ENCODE measurements at regions not wholly inside any gene's neighbourhood (a gene's known extent, or its start where the extent isn't known, plus 50 kb on each side); places are given as distances from the start of the nearest gene placed in this dataset.

DNA sequence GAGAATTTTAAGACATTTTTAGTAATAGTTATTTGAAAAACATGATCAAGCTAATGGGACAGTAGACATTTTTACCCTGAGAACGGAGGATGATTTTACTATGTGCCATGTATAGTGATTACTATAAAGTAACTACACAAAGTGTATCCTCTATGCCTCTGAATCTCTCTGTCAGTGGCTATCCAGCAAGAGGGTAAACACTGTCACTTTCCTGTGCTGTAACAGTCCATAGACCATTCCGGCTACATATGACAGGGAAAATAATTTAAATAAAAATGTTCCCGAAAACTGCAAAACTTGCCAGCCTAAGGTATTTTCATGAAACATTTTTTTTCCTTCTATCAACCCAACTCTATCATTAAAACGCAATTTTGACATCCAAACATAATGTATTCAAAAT is 1632.2 kb upstream of the ACVR2A start:
- DNase-seq (ENCODE audit: extremely low spot score), result no peak
- H3K36me3 ChIP-seq (ENCODE audit: insufficient read depth), result no peaks in the 10 kb centered on the region
- no peak overlapping the region for H3K27ac ChIP-seq (ENCODE audit: low read depth)
- H3K4me1 ChIP-seq (ENCODE audit: insufficient read depth), result no peaks in the 10 kb centered on the region
- WGBS, result 94% methylated on average over 4 of the region's 4 CpGs
- no peak overlapping the region for H3K4me3 ChIP-seq (ENCODE audit: low read depth, low read length)

DNA sequence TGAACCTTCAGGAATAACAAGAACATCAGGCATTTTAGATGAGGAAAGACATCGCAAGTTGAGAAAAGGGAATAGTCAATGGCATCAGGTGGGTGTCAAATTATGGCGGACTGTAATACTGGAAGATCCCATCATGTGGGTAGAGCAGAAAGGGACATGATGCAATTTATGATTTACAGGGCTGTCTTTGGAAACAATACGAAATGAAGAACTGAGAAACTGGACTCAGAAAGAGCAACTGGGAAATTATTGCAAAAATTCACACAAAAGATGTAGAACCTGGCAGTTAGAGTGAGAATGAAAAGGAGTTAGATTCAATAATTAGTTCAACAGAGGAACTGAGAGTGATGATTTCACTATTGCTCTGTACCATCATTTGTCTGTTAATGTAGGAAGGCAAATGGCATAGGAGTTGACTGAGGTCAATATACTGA is 1635.0 kb upstream of the ACVR2A start:
- no peak for DNase-seq (ENCODE audit: extremely low spot score)
- Histone ChIP-seq H3K4me1 (ENCODE audit: insufficient read depth) (no peaks in the 10 kb centered on the region), H3K4me3 (ENCODE audit: low read depth, low read length) (no peak overlapping the region), H3K27ac (ENCODE audit: low read depth) (no peak overlapping the region), H3K36me3 (ENCODE audit: insufficient read depth) (no peaks in the 10 kb centered on the region)
- WGBS, result 94% methylated on average over 3 of the region's 3 CpGs

DNA sequence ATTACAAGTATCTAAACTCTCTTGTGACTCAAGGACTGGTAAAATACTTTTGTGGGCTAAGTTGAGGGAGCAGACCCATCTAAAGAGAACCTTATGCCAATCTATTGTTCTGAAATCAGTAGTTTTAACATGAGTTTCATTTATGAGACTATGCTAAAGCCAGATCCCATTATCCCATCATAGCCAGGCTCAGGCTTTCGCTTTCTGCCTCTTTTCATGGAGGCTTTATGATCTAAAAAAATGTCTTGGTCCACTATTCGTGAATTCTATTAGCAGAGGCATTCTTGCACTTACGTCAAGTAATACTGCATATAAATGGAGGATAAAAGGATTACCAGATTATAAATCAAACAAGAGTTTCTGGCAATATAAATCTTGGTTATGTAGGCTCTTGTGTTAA is 1636.9 kb upstream of the ACVR2A start:
- Histone ChIP-seq H3K27ac (ENCODE audit: low read depth) (no peak overlapping the region), H3K4me3 (ENCODE audit: low read depth, low read length) (no peak overlapping the region), H3K36me3 (ENCODE audit: insufficient read depth) (no peaks in the 10 kb centered on the region), H3K4me1 (ENCODE audit: insufficient read depth) (no peaks in the 10 kb centered on the region)
- WGBS, result 50% methylated on average over 3 of the region's 3 CpGs
- no peak for DNase-seq (ENCODE audit: extremely low spot score)

DNA sequence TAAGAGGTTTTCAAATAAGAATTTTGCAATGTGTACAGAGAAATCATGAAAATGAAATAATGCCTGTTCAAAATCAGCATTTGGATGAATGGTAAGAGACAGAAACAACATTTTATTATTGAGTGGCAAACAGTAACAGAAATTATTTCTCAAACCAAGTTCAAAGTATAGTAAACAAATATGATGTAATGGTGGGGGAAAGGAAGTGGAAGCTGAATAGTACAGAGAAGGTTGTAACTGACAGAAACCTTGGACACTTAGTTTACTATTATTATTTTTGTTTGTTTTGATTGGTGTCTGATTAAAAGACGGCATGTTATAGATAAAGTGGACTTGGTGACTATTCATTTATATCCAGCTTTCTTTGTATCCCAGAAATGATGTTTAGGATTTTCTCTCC is 1637.4 kb upstream of the ACVR2A start:
- no peaks in the 10 kb centered on the region for H3K36me3 ChIP-seq (ENCODE audit: insufficient read depth)
- no peak for DNase-seq (ENCODE audit: extremely low spot score)
- no peaks in the 10 kb centered on the region for H3K4me1 ChIP-seq (ENCODE audit: insufficient read depth)
- 46% methylated on average over 1 of the region's 1 CpG for WGBS
- H3K27ac ChIP-seq (ENCODE audit: low read depth), result no peak overlapping the region
- no peak overlapping the region for H3K4me3 ChIP-seq (ENCODE audit: low read depth, low read length)

DNA sequence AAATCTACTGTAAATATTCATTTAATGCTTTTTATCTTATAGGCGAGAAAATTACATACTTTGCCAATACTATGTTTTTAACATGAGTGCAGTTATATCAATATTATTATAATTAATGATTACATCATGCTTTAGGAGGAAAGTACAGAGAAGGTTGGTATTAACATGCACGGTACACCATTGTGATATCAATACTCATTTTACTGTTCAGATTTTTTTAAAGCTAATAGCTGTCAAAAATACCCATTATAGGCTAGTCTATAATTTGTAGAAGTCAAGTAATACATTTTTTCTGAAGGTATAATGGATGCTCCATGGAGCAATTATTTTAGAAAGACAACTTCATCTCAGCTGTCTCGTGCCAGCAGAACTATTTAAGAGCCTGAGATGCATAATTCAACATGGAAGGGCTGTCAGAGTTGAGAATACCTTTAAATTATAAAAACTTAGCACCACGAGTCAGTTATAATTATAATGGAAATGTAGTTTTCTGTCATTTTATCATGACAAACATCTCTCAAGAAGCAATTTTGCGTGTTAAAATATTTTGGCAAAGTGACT is 1641.7 kb upstream of the ACVR2A start:
- 92% methylated on average over 5 of the region's 5 CpGs for WGBS
- H3K27ac ChIP-seq (ENCODE audit: low read depth), result no peak overlapping the region
- no peak overlapping the region for H3K4me3 ChIP-seq (ENCODE audit: low read depth, low read length)
- no peak for DNase-seq (ENCODE audit: extremely low spot score)
- H3K36me3 ChIP-seq (ENCODE audit: insufficient read depth), result no peaks in the 10 kb centered on the region
- no peaks in the 10 kb centered on the region for H3K4me1 ChIP-seq (ENCODE audit: insufficient read depth)

DNA sequence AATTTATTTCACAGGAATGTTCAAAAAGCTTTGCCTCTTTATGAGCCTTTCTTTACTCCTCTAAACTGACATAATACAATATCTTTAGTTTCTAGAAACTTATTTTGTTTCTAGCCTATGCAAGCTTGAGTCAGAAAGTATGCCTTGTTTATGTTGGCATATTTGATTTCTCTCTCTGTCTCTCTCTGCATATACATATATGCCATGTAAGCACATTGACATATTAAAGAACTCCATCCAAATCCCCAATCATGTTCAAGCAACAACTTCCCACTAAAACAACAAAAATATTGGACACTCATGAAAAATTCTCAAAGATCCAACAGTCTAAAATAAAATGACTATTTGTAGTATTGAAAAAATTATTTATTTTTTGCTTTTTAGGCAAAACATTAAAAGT is 1651.2 kb upstream of the ACVR2A start:
- no peaks in the 10 kb centered on the region for H3K4me1 ChIP-seq (ENCODE audit: insufficient read depth)
- H3K27ac ChIP-seq (ENCODE audit: low read depth), result no peak overlapping the region
- DNase-seq (ENCODE audit: extremely low spot score), result no peak
- H3K36me3 ChIP-seq (ENCODE audit: insufficient read depth), result no peaks in the 10 kb centered on the region
- H3K4me3 ChIP-seq (ENCODE audit: low read depth, low read length), result no peak overlapping the region

DNA sequence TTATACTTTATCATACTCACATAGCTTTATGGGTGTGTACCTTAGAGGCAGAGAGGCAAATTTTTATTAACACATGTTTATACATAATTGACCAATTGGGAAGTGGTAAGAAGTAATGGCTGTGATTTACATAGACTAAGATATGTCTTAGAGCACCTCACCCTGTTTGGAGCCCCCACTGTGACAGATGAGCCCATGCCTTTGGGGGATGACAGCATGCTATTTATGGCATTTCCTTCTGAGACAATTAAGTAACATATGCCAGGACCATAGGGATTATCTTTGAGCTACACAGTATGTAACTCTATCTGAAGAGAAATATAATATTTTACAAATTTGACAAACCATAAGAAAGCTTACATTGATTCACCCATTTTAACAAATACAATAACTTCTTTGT is 1655.3 kb upstream of the ACVR2A start:
- no peak for DNase-seq (ENCODE audit: extremely low spot score)
- Histone ChIP-seq H3K36me3 (ENCODE audit: insufficient read depth) (no peaks in the 10 kb centered on the region), H3K4me1 (ENCODE audit: insufficient read depth) (no peaks in the 10 kb centered on the region), H3K4me3 (ENCODE audit: low read depth, low read length) (no peak overlapping the region), H3K27ac (ENCODE audit: low read depth) (no peak overlapping the region)

DNA sequence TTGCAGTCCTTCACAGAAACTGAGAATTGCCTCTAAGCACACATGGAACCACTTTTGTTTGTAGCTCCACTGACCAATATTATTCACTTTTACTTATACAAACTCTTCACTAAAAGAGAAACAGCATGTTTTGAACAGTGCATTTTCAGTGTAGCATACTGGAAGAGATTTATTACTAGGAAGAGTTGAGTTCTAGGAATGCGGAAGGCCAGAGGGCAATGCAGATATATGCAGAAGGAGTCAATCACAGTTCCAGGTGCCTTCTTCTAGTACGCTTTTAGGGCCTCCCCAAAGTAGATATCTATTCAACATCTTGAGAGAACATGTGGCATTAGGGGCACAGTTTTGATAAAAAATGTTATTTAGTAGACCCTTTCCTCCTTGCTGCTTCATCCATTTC is 1654.0 kb upstream of the ZEB2 start:
- Histone ChIP-seq H3K4me1 (ENCODE audit: insufficient read depth) (no peaks in the 10 kb centered on the region), H3K27ac (ENCODE audit: low read depth) (no peak overlapping the region), H3K4me3 (ENCODE audit: low read depth, low read length) (no peak overlapping the region), H3K36me3 (ENCODE audit: insufficient read depth) (no peaks in the 10 kb centered on the region)
- WGBS, result 92% methylated on average over 2 of the region's 2 CpGs
- DNase-seq (ENCODE audit: extremely low spot score), result no peak

DNA sequence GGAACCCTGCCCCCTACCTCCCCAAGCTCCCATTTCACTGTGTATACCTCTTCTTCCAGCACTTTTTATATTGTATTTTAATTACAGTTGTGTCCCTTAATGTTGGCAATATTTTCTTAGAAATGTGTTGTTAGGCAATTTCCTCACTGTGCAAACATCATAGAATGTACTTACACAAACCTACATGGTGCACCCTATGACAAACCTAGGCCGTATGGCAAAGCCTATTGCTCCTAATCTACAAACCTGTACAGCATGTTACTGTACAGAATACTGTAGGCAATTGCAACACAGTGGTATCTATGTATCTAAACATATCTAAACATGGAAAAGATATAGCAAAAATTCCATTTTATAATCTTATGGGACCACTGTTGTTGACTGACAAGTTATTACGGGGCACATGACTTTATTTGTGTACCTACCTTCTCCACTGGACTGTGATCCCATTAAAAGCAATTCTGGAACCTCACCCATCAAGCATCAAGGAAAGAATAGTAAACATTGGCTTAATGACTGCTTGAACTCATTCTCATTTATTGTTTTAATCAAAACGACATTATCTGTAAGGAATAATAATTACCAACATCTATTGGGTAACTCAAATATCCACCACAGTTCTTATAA is 1641.5 kb upstream of the ZEB2 start:
- Histone ChIP-seq H3K4me1 (ENCODE audit: insufficient read depth) (no peaks in the 10 kb centered on the region), H3K36me3 (ENCODE audit: insufficient read depth) (no peaks in the 10 kb centered on the region), H3K27ac (ENCODE audit: low read depth) (no peak overlapping the region), H3K4me3 (ENCODE audit: low read depth, low read length) (no peak overlapping the region)
- 78% methylated on average over 3 of the region's 3 CpGs for WGBS
- no peak for DNase-seq (ENCODE audit: extremely low spot score)

DNA sequence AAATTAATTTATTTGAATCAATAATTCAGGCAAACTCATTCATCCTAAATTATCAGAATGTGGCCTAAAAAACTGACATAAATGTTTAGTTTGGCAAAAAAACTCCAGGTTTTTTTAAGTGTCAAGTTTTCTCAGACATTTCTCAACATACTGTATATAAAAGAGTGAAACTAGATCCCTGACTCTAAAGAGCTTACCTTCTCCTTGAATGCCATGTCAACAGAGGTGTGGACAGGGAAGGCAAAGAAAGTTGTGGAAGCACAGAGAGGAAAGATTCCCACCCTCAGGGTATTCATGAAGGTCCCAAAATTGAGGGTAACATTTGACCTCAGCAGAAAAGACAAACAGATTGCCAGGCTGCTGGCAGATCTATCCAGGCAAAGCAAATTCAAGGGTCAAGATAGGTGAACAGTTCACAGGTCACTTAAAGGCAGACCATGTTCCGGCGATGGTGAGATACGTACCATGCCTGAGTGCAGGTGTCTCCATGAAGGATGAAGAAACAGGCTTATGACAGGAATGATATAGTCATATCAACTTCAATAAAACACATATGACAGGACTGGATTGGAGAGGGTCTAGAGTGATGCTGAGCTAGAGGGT is 1638.3 kb upstream of the ZEB2 start:
- no peak for DNase-seq (ENCODE audit: extremely low spot score)
- Histone ChIP-seq H3K4me3 (ENCODE audit: low read depth, low read length) (no peak overlapping the region), H3K36me3 (ENCODE audit: insufficient read depth) (no peaks in the 10 kb centered on the region), H3K4me1 (ENCODE audit: insufficient read depth) (no peaks in the 10 kb centered on the region), H3K27ac (ENCODE audit: low read depth) (no peak overlapping the region)
- 97% methylated on average over 3 of the region's 3 CpGs for WGBS

DNA sequence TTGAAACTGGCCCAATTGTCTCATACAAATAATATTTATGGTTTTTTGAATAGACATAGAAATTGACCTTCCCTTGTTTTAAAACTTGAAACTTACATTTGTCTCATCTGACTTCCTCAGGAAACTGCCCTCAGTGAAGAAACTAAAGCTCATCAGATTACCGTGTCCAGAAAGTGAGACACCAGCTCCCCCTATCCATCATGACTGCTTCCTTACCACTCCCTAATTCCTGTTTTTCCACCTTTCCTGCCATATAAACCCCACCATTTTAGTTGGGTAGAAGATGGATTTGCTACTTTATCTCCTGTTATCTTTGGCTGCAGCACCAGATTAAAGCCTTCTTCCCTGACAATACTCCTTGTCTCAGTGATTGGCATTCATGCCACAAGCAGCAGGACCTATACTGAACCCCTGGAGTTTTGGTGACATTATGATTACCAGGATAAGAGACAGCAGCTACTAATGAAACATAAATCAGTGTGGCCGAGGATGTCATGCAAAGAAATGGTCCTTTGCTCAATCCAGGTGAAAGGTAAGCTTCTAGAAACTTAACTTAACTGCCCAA is 1627.6 kb upstream of the ZEB2 start:
- H3K4me1 ChIP-seq (ENCODE audit: insufficient read depth), result no peaks in the 10 kb centered on the region
- 88% methylated on average over 2 of the region's 2 CpGs for WGBS
- H3K27ac ChIP-seq (ENCODE audit: low read depth), result no peak overlapping the region
- no peak for DNase-seq (ENCODE audit: extremely low spot score)
- no peaks in the 10 kb centered on the region for H3K36me3 ChIP-seq (ENCODE audit: insufficient read depth)
- no peak overlapping the region for H3K4me3 ChIP-seq (ENCODE audit: low read depth, low read length)

DNA sequence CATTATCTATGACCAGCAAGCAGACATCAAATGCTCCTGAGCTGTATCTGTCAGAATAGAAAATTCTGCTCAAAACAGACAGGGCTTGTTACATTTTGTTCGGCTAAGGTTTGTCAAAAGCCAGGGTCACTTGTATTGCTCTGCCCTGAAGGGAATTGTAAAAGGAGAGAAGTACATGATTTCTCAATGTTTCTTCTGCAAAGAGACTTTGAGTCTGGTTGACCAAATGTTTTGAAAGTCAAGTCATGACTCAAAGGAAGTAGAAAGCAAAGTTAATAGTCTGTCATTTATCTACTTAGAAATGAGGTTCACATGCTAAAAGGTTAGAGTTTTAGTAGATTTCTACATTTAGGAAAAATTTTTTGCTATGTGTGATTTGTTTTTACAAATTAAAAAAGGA is 1624.1 kb upstream of the ZEB2 start:
- 90% methylated on average over 1 of the region's 1 CpG for WGBS

DNA sequence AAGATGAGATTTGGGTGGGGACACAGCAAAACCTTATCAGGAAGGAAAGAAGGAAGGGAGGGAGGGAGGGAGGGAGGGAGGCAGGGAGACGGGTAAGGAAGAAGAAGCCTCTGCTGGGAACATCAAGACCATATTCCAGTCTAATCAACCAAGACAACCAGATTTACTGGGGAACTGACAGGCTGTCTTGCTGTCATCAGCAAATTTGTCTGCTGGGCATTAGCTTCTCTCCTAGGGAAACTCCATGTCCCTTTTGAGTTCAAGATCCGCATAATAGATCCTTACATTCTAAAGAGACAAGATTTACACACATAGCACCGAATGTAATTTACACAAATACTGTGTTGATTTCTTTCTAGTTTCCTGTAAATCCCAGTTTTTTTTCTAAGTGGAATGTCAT is 1618.9 kb upstream of the ZEB2 start:
- no peaks in the 10 kb centered on the region for H3K36me3 ChIP-seq (ENCODE audit: insufficient read depth)
- no peak overlapping the region for H3K27ac ChIP-seq (ENCODE audit: low read depth)
- H3K4me3 ChIP-seq (ENCODE audit: low read depth, low read length), result no peak overlapping the region
- WGBS, result 92% methylated on average over 3 of the region's 3 CpGs
- no peak for DNase-seq (ENCODE audit: extremely low spot score)
- no peaks in the 10 kb centered on the region for H3K4me1 ChIP-seq (ENCODE audit: insufficient read depth)

More for the DNA sequence above, 1624.1 kb upstream of the ZEB2 start:
- no peaks in the 10 kb centered on the region for H3K36me3 ChIP-seq (ENCODE audit: insufficient read depth)
- DNase-seq (ENCODE audit: extremely low spot score), result no peak
- H3K27ac ChIP-seq (ENCODE audit: low read depth), result no peak overlapping the region
- no peaks in the 10 kb centered on the region for H3K4me1 ChIP-seq (ENCODE audit: insufficient read depth)
- no peak overlapping the region for H3K4me3 ChIP-seq (ENCODE audit: low read depth, low read length)

DNA sequence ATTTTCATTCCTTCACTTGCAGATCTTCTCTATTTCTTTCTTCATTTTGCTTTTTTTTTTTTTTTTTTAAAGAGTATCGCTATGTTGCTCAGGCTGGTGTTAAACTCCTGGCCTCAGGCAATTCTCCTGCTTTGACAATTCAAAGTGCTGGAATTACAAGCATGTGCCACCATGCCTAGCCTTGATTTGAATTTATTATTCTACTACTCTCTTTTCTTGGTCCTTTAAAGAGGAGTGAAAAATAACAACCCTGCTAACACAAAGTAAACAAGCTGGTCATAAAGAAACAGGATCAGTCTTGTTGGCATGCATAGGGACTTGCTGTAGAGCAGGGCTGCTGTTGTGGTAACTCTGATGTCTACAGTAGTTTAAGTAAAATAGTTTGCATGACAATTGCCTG is 1615.3 kb upstream of the ZEB2 start:
- DNase-seq (ENCODE audit: extremely low spot score), result no peak
- Histone ChIP-seq H3K36me3 (ENCODE audit: insufficient read depth) (no peaks in the 10 kb centered on the region), H3K4me1 (ENCODE audit: insufficient read depth) (no peaks in the 10 kb centered on the region), H3K27ac (ENCODE audit: low read depth) (no peak overlapping the region), H3K4me3 (ENCODE audit: low read depth, low read length) (no peak overlapping the region)
- WGBS, result 94% methylated on average over 1 of the region's 1 CpG
